Kasumi-1 (cell line): ENCODE measurements at regions not wholly inside any gene's neighbourhood (a gene's known extent, or its start where the extent isn't known, plus 50 kb on each side); places are given as distances from the start of the nearest gene placed in this dataset.

Experiments used
- DNase-seq, 2 experiments: peaks; one replicate each; lab custom pipeline; 2025; lab: John Stamatoyannopoulos, UW

DNA sequence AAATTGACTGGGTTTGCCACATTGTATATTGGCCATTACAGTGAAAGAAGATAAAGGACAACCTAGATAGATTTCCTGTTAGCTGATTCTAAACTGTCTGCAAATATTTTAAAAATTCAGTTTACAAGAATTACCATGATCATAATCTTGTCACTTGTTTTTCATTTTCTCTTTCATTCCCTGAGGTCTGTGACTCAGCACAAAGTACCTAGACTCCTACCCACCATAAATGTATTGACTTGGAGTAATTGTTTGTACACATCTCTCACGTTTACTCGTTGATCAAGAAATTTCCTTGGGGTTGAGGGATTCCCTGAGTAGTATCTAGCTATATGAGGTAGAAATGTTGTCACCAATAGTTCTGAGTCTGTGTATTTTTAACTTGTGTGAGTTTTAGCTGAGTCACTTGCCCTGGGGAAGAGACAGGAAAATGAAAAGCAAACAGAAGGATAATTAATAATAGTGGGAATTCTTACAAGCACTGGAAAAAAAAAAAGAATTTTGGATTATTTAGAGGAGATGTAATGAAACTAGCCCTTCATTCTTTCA, 299.2 kb upstream of the DACH1 start:
- DNase-seq = no peak

DNA sequence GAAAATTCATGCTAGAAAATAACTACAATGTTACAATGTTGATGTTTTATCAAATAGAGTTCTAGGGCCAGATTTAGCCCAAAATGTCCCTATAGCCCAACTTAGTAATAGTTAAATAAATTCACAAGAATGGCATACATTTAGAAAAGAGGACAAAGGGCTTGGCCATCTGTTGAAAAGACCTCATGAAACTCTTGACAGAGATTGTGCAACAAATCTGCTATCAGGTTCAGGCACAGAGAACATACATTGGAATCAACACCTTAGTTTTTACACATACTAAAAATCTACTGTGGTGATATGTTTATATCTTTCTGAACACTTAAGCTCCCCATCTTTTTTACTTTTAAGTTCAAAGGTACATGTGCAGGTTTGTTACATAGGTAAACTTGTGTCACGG, 298.3 kb upstream of the DACH1 start:
- no peak for DNase-seq

DNA sequence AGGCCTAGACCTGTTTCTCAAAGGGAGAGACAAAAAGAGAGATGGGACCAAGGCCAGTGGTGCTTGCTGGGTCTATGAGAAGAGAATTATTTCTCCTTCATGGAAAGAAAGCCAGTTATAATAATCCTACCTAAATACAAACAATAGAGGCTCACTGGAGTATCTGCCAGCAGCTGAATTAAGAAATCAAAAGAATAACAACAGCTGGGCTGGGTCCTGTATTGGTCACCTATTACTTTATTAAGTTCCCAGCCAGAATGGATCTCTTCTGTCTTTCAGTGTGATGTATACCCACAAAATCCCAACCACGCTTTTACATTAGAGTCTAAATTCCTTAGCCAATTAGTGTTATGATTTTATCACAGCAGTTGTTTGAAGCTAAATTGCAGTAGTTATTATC, 297.8 kb upstream of the DACH1 start:
- DNase-seq = no peak

GRCh38 chr13:72163678-72164077, 296.7 kb upstream of the DACH1 start:
- DNase-seq = no peak

DNA sequence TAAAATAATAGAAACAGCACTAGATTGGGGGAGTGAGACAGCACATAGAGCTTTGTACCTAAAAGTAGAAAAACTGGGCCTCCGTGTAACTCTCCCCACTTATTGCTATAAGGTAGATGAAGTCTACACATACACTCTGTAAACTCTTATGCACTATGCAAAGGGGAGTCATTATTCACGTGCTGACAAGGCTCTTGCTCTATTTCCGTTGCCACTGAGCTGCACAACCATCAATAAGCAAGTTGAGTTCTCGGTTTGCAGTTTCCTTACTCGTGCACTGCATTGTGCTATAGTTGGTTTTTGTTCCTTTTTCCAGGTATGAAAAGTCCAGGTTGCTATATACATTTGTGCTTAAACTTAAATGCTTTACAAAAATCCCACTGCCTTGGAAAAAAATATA, 294.0 kb upstream of the DACH1 start:
- no peak for DNase-seq

DNA sequence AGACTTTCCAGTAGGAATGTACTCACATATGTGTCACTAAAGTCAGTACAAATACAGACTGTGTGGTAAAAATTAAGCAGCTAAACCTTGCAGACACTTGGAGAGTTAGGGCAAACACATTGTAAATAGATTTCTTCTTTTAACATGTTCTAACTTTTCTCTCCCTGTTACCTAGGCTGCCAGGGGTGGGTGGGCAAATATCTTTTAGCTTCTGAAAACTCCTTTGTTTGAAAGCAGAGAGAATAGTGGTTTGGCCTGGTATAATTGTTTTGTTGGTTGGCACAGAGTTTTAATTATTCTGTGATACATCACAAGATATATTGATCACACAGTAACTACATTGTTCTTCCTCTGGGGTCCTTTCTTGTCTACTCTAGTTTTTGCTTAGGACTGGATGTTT, 289.8 kb upstream of the DACH1 start:
- DNase-seq = no peak

DNA sequence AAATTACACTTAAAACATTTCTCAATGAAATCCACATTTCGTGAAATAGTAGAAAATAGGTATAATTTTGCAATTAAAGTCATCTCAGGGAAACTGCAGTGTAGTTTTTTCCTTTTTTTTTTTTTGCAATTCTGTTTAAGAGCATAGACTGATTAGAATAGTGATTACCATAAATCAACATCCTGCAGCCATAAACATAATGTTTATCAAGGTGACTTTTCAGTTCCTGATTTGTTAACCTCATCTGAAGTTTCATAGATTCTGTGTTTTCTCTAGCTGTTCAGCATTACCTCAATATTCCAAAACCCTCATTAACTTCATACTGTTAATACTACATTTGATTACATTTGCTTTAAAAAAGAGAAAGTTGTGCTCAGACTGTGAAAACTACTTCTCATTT, 286.3 kb upstream of the DACH1 start:
- DNase-seq = no peak

DNA sequence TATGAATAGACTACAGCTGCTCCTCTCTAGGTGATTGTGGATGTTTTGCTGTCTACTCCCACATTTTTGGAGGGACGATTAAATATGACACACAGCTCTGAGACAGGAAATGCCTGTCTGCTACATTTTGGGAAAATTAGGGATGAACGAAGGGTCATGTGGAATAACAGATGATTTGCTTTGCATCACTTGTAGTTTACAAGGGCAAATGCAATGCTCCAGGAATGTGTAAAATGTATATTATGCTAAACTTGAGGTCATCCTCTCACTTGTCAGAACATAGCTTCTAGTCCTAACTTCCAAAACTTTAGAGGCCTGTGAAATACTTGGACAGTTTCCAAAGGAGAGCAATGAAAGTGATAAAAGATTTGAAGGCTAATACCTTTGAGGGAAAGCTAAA, 284.2 kb upstream of the DACH1 start:
- DNase-seq = no peak

DNA sequence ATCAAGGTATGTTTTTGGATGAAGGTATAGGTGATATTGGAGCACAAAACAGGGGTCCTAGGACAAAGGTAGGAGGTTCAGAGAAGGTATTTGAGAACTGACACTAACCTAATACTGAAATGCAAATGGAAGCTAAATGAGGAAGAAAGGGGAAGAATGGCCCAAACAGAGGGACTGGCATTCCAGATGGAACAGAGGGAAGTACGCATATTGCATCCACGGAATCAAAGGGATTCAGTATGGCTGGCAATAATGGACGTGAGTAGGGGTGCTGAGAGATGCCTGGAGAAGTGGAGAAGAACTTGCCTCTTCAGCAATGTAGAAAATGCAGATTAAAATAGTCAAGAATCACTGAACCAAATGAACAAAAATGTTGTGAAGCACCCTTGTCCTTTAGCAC, 283.5 kb upstream of the DACH1 start:
- no peak for DNase-seq

- no peak for DNase-seq
These were observed 282.7 kb upstream of the DACH1 start for GRCh38 chr13:72149701-72150100.

DNA sequence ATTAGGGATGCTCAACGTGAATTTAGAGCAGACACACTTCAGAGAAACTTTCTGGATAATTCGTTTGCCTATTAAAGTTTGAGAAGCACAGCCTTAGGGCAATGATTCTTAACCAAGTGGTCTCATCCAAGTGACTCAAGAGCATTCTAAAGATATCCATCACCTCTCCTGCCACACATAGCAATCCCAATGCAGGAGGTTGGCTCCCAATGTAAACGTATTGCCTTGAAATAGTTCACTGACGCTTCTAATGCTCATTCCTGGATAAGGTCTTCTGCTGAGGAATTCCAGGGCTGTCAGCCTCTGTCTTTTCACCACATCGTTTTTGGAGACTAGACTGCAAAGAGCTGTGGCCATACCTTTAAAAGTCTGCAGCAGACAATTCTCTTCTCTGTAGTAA, 279.8 kb upstream of the DACH1 start:
- no peak for DNase-seq

DNA sequence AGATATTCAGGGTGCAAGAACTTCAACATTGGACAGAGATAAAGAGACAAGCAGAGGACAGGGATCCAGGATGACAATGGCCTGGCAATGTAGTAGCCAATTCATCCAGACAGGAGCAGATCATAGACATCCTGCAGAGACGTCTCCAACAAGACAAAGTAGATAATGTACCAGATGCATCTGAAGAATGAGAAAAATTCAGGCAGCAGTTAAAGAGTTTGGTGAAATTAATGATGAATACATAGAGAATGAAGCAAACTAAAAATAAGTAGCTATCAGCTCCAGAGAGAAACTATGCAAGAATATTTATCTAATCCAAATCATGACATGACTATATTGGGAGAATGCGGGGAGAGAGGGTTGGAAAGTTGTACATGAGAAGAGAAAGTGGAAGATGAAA, 278.4 kb upstream of the DACH1 start:
- DNase-seq = no peak

GRCh38 chr13:72144636-72145035, 277.6 kb upstream of the DACH1 start:
- no peak for DNase-seq

- no peak for DNase-seq
These were observed 275.0 kb upstream of the DACH1 start for GRCh38 chr13:72141855-72142519.

- DNase-seq = no peak
These were observed 272.2 kb upstream of the DACH1 start for GRCh38 chr13:72139192-72139591.

DNA sequence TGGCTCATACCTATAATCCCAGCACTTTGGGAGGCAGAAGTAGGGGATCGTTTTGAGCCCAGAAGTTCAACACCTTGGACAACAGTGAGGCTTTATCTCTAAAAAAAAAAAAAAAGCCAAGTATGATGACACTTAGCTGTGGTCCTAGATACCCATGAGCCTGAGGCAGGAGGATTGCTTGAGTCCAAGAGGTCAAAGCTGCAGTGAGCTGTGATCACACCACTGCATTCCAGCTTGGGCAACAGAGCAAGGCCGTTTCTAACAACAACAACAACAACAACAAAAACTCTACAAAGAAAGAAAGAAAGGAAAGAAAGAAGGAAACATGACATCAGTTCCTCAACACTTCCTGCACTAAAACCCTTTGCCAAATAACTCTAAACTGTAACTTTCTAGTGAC, 265.1 kb upstream of the DACH1 start:
- no peak for DNase-seq

DNA sequence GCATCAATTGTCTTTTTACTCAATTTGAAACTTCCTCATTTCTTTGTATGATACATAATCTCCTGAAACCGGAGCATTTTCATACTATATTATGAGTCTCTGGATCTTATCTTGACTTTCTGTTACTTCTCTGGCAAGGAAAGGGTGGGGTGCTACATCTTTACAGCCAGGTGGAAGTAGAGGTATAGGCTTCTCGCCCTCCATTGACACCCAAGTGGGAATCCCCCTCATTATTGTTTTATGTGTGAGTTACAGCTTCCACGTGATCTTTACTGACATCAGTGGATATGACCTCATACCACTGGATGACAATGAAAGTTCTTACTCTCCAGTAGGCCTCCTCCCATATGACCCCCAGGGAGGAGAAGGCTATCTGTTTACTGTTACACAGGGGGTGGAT, 262.1 kb upstream of the DACH1 start:
- no peak for DNase-seq

GRCh38 chr13:72127031-72127430, 260.0 kb upstream of the DACH1 start:
- DNase-seq = no peak

- no peak for DNase-seq
These were observed 259.4 kb upstream of the DACH1 start for GRCh38 chr13:72126424-72126823.

DNA sequence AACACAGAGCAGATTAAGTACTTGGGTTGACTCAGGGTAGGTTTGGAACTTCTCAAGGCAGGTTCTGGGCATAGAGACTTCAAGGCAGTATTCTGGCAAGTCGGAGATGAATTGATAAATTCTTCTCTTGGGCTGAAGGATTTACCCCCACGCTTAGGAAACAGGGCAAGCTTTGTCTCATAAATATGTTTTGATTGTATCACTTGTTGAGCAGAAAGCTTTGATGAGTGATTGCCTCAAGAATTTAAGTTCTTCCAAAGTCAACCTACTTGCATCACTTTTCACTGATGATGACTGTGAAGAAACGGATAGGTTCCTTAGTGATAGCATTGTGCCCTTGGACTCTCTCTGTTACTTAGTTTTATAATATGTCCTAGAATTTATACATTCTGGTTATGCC, 258.6 kb upstream of the DACH1 start:
- no peak for DNase-seq

DNA sequence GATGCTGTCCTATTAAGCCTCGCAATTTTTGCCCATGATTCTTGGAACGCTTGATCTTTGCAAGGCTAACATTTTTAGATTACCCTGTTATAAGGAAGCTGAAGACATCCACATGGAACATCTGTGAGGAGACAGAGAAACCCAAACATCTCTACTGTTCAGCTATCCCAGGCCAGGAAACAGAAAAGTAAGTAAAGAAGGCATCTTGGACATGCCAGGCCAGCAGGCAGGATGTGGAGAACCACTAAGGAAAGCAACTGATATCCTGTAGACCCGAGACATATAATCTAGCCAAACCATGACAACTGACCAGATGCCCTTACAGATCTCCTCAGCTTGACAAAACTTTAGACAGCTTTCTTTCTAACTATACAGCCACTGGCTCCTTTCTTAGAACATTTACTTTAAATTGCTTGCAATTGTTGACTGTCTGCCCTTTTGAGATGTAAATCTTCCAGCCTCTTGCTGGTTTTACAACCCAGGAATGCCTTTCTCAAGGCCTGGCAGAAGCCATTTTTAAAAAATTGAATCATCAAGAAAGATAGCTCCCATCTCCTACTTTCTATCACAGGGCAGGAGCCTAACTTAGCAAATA, 255.8 kb upstream of the DACH1 start:
- no peak for DNase-seq

DNA sequence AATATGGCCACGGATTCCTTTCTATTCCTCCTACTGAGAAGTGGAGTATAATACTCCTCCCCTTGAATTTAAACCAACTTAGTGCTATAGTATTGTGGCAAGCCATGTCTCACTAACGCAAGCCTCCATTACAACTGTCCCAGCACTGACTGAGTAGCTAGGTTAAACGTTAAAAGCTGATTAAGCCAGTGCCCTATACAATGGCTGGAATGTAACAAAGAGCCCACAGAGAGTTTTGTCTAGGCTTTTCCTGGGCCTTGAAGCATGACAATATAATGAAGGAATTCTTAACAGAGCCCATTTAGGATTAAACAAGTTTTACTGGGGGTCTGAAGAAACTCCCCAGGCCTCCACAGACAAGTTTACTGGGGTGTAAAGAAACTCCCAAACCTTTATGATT, 254.5 kb upstream of the DACH1 start:
- no peak for DNase-seq

DNA sequence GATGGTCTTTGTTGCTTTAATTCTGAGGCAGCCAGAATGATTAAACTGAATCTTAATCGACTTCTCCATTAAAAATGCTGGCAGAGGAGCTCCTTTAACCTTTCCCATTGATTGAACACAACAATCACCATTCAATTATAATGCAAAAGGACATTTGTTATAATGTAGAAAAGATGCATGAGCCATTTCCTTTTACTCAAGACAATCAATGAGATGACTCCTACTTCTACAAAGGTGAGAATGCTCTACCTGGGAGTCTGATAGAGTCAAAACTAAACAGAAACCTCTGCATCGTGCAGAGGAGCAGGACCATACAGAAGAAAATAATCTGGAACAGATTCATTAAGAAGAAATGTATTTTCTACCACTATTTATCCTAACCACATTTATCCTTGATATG, 253.6 kb upstream of the DACH1 start:
- DNase-seq = no peak

- no peak for DNase-seq
These were observed 246.9 kb upstream of the DACH1 start for GRCh38 chr13:72113931-72114330.
